ENCODE measurements at regions not wholly inside any gene's neighbourhood (a gene's known extent, or its start where the extent isn't known, plus 50 kb on each side); places are given as distances from the start of the nearest gene placed in this dataset.

DNA sequence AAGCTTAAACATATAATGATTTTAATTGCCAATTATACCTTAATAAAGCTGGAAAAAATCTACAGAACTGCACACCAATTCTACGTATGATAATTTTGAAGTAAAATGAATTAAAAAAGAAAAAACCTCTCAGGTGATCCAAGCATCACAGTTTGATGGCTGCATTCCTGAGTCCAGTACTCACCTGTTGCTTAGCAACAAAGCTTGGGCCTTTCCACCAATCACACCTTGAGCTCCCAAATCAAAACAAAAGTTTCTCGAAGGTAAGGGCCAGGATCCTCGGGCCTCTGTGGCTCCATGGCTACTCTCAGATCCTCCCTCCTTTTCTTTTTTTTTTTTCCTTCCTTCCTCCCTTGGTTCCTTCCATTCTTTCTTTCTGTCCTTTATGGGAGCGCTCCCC is 137.2 kb upstream of the PCBD1 start:
- DNase-seq, result no peak

DNA sequence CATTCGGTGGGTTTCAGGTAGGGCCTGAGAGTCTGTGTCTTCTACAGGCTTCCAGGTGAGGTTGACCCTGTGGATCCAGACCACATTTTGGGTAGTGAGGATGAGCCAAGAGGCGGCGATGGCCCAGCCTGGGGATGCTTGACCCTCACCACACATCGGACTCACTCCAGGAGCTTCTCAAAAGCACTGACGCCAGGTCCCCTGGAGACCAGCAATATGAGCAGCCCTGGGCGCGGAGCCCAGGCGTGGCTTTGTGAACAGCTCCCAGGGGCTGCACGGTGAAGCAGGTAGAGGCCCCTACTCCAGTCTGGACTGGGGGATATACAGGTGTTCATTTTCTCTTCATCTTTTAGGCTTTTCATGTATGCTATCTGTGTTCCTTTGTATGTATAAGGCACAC is 139.7 kb upstream of the PCBD1 start:
- no peak for DNase-seq

DNA sequence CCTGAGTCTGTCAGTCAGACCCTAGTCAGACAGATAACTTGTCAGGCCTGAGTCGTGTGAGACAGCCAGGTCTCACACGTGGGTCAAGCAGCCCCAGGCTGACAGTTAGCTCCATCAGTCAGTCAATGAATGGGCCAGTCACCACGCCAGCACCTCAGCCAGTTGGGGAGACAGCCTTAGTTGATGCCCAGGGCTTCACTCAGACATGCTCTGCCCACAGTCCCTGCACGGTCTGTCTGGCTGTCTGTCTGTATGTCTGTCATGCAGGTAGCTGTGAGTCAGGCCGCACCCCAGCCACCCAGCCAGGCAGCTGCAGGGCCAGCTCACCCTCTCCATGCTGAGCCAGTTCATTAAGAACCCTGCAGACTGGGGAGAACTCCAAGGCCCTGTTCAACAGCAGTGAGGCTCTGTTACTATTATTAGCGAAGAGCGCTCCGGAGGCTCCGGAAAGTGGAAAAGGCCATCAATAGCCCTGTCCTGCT is 141.1 kb upstream of the PCBD1 start:
- DNase-seq, result no peak

DNA sequence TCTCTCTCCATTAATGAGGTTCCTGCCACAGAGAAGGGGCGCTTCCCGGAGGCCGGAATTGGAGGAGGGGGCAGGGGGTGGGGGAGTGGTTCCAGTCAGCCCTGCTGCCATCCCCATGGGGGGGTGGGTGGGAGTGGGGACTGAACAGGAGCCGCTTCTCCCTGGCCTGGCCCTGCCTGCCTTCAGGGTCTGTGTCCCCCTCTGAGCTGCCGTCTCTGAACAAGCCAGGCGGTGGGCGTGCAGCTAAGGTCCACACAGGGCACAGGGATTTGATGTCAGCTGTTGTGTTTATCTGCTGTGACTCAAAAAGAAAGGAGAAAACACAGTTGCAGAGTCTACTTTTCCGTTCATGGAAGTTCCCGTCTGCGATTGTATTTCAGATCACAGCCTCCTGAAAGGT is 141.5 kb upstream of the PCBD1 start:
- no peak for DNase-seq

DNA sequence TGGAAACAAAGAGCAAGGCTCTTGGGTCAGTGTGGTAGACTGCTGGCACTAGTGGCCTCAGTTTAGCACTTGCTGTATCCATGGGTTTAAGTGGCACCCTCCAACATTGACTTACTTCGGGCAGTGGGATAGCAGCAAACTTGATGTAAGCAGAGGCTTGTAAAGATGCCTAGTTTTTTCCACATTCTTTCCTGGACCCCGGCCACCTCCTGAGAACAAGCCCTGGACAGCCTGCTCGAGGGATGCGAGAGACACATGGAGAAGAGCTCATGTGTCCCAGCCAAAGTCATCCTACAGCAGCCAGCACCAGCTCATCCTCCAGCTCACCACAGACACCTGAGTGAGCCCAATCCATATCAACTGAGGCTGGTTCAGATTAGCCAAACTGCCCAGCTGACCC is 142.7 kb upstream of the PCBD1 start:
- no peak for DNase-seq

DNA sequence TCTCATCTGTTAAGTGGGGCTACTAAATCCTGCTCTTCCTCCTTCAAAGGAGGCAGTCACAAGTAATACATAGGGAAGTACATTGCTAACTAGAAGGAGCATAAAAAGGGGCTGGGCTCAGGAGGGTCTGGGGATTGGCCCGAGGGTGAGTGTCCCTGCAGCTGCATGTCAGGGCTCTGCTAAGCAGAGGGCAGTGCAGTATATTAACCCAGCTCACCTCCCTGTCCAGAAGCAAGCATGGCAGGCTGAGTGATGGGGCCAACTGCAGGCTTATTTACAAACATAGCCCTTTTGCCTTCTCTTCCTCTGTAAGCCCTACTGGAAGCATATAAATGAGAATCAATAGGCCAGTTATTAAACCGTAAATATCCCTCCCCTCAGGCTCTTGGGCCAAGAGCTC is 143.2 kb upstream of the PCBD1 start:
- DNase-seq, result no peak

DNA sequence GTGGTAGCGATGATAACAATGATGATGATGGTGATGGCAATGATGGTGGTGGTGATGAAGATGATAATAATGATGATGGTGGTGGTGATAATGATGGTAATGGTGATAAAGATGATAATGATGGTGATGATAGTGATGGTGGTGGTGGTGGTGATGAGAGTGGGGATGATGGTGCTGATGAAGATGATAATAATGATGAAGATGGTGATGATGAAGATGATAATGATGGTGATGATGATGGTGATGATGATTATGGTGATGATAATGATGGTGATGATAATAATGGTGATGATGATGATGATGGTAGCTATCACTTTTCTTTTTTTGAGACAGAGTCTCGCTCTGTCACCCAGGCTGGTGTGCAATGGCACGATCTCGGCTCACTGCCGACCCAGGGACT is 144.5 kb upstream of the PCBD1 start:
- no peak for DNase-seq

DNA sequence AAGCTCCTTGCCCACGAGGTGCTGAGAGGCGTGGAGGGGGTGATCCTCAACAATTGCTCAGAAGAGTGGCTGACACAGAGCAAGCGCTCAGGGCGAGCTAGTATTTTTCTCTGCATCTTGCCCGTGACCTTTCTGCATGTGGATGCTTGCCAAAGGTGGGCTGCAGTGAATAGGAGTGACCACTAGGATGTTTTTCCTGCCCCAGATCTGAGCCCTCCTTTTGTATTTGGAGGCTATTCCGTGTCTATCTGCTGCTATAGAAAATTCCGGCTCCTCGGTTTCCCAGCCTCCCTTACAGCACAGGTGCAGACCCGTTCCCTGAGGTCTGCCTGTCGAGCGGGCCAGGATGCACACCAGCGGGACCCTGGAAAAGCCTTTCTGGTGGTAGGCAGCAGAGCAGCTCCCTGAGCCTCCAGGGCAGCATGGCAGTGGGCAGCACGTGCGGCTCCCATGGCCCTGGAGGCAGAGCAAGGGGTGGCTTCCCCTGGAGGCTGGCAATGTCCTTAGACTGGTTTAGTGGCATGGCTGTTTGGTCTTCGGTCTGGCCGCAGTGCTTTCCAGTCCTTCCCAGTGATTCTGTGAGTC is 145.1 kb upstream of the PCBD1 start:
- DNase-seq, result no peak

DNA sequence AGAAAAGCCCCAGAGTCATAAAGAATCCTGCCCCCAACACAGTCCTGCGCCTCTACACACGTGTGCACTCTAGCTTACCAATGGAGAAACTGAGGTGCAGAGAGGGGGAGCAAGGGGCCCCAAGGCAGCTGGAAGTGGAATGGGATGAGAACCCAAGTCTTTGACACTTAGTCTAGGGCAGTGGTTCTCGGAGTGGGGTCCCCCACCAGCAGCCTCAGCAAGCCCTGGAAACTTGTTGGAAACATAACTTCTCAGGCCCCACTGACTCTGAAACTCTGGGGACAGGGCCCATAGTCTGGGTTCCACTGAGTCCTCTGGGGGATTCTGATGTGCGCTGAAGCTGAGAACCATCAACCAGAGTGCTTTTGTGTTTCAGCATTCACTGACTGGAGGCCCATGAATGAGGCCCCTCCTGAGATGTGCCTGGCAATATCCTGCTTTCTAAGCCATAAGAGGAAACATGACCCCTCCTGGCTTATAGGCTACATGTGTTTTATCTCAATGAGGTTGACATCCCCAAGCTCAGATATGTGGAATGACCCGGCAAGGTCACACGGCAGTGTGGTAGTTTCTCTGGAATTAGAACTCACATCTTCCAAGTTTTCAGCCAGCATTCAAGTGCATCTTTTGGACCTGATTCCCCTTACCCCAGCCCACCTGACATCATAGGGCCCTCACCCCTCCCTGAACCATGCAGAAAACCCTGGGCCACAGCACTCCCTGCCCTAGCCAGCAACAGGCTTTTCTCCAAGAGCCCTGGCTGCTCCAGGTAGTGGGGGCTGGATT is 147.3 kb upstream of the PCBD1 start:
- DNase-seq, result no peak

DNA sequence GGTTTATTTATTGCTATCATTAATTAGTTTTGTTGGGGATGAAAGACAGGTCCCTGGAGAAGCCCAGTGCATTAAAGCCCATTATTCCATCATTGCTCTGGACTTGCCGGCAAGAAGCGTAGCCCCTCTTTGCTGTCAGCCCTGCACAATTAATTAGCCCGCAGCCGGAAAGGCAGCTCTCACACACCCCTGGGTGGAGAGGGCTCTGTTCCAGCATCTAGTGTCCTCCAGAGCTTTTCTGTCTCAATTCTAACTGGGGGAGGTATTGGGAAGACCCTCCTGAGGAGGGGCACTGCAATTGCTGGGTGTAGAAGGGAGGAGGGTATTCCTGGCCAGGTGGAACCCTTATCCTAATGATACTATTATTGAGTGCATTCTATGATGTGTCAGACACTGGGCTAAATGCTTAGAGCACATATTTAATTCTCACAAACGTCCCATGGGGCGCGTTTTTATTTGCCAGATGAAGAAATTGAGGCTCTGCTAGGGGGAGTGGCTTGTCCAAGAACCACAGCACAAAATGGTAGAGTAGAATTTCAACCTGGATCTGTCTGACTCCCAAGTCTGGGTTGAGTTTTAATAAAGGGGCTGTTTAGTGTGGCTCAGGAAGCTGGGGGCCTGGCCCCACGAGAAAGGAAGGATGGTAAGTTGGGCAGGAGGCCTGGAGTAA is 148.1 kb upstream of the PCBD1 start:
- no peak for DNase-seq

DNA sequence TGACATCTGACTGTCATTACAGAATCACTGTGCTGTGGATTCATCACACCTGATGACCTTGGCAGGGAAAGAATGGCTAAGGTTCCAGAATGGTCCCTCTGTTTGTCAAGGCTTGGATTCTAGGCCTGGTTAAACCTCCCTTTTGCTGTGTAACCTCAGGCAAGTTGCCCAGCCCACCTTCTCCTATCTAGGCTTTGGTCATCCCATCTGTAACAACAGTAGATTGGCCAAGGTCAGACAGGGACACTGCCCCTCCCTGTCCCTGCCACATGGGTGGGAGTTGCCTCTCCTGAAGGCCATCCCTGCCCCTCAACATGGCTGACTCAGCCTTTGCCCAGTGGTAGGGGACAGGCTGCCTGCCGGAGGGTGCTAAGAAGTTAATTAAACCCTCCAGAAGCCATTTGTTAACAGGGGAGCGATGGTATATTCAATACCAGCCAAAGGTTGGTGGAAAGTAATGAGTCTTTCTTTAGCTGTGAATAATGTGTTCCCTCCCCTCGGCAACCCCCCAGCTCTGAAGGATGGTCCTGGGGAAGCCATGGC is 149.8 kb upstream of the PCBD1 start:
- DNase-seq, result no peak

DNA sequence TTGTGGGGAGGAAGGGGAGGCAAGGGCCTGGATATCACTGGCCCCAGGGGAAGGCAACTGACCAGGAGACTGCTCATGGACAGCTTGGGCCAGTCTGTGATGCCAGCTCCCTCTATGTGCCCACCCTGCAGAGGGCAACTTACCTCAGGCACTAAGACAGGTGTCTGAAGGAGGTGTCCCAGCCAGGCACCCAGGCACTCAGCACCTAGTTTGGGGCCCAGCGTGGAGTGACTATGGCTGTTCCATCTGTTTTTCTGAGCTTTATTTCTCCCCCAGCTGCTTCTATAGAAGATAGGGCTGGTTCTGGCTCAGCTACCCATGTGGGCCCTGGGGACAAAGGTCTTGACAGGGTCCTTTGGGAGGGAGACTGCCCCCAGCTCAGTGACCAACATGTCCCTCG is 150.6 kb upstream of the PCBD1 start:
- DNase-seq, result no peak

DNA sequence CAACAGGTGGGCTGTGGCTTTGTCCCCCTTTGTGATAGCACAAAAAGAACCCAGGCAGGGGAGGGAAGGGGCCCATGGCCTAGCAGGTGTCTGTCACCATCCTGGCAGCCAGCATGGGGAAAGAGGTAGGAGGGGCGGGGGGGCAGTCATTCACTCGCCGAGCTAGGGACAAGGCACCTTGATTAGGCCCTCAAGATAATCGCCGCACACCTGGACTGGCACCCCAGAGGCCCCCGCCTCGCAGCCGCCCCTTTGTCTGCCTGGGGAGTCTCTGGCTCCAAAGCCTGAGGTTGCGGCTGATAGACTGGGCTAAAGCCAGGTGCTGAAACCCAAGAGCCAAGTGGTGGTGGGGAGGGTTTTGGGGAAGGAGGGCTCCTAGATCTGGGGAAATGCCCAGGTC is 151.2 kb upstream of the PCBD1 start:
- DNase-seq, result no peak

DNA sequence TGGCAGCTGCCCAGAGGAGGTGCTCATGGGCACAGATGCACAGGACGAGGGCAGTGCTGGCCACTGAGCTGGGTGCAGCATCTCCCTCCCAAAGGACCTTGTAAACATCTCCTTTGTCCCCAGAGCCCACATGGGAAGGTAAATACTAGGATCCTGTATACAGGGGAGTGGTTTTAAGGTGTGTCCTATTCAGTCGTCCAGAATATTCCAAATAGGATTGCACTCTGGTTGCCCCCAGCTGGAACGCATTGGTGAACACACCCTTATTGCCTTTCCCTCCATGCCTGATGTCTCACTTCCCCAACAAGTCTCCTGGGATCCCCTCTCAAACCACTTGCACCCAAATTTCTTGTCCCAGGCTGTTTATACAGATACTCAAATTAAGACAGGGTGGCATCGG is 152.0 kb upstream of the PCBD1 start:
- no peak for DNase-seq

DNA sequence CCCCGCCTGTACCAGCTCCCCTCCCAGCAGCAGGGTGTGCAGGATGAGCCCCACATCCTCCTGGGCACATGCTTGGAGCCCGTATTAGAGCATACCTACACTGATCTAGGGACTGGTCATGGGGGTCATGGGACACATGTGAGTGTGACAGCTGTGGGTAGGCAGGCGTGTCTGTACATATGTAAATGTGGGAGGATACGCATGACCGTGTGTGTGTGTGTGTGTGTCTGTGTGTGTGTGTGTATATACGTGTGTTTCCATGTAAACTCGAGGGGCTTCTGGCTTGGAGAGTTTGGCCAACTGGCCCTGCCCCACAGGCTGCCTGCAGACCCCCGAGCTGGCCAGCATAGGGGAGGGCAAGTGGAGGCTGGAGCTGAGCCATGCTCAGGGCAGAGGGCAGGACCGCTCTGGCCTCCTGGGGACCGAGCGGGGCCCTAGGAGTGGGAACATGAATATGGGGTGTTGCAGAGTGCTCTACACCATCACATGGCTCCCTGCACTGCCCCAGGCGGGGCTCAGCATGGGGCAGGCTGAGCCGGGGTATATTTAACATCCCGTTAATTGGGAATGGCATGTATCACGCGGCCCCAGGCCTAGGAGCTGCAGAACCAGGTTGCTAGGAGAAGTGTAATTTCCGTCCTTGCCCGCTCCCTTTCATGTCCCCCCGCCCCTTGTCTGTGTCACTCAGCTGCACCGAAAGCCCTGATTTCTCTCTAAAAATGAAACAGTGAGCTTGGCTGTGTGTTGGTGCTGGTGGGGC is 152.7 kb upstream of the PCBD1 start:
- no peak for DNase-seq

DNA sequence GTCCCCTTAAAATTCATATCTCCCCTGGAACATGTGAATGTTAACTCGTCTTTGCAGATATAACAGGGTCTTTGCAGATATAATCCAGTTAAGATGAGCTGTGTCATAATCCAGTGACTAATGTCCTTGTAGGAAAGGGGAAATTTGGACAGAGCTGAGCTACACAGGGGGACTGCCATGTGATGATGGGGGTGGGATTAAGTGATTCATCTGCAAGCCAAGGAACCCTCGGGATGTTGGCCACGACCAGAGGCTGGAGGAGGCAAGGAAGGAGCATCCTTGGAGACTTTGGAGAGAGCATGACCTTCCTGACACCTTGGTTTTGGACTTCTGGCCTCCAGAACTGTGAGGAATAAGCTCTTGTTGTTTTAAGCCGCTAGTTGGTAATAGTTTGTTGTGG is 153.9 kb upstream of the PCBD1 start:
- no peak for DNase-seq

DNA sequence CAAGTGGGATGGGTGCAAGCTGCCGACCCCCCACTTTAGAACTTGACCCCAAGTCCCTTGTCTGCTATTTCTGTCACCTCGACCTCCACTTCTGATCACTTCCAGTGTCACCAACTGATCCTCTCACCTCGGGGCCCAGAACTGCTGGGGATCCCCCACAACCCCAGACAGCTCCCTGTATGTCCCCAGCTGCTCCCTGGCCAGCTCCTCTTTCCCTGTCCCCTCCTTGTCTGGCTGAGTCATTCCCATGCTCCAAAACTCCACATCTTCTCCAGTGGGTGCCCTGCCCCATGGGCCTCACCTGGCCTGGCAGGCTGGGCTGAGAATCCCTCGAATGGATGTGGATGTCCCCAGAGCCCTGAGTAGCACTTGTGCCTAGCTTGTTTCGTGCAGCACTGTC is 154.3 kb upstream of the PCBD1 start:
- DNase-seq, result no peak

DNA sequence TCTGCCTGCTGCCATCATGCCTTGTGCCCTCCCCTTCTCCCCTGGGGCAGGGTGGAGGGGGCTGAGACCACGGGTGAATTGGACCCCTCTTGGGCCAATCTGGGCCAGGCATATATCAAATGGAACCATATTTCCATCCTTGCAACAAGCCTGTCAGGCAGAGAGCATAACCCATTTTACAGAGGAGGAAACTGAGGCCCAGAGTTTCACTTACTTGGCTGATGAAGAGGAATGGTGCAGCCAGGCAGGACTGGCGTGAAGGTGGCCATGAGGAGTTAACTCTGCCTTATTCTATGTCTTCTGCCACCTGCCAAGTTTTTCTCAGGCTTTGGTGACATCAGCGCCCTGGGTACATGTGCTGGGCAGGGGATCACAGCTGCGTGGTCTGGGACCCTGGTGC is 155.5 kb upstream of the PCBD1 start:
- DNase-seq, result no peak

DNA sequence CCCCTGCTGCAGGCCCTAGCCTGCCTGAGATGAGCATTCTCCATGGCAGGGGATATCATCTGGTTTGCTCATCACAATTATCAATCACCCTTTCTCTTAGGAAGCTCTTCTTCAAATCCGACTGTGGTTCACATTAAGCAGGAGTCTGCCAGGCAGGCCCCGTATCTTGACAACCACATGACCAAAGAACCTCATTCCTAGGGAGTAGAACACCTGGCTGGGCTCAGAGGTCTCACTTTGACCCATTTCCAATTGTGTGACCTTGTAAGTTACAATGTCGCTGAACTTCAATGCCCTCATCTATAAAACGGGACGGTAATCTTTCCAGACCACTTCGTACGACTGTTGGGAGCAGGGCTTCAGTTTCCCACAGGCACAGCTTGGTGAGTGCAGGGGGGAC is 156.4 kb upstream of the PCBD1 start:
- DNase-seq, result no peak

DNA sequence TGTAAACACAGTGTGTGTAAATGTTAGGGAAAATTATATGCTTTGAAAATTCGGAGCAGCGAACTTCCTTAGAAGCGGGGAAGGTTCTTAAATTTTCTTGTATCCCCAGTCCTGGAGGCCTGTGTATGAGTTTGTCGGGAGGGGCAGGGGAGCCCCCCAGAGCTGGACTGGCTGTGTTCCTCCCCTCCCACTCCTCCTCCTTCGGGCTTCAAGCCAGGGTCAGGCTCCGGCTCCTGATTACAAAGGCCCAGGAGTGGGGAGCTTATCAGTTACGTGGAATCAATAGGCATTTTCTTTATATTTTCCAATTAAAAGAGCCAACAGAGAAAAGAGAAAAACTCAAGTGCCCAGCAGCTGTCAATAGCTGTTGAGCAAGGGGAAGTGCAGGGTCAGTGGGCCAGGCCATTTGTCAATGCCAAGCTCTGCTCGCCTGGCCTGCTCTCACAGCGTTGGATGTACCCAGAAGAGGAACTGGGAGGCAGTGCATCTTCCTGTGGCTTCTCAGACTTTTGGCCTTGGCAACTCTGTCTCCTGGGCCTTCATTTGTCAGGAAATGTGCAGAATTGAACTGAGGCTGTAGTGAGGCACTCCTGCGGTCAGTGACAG is 156.9 kb upstream of the PCBD1 start:
- DNase-seq, result no peak

DNA sequence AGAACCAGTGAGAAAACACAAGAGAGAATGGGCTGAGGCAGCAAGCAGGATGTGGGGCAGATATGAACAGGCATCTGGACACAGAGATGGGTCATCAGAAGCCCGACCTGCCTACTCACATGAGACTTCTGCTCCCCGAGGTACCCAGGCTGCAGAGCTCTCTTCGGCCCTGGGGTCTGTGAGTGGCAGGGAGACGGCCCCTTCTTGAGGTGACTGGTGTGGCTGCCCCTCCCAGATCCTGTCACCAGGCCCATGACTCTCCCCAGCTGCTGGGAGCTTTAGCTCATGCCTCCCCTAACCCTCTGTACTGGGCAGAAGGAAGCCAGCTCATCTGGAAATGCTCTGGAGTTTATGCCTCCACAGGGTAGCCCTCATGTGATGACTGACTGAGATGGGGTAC is 157.6 kb upstream of the PCBD1 start:
- no peak for DNase-seq

DNA sequence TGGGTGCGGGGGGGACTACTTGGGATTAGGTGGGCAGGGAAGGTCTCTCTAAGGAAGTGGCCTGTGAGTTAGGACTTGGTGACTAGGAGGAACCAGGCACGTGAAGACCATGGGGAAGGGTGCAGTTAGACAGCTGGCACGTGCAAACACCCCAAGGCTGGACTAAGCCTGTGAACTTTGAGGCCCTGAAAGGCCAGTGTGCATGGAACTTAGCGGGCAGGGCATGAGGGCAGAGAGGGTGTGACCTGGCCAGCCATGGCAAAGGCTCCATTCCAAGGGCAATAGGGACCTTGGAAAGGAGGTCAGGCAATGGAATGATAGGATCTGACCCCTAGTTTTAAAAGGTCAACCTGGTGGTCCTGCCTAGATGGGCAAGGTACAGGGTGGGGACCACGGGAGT is 158.4 kb upstream of the PCBD1 start:
- DNase-seq, result no peak
